ENCODE measurements at regions not wholly inside any gene's neighbourhood (a gene's known extent, or its start where the extent isn't known, plus 50 kb on each side); places are given as distances from the start of the nearest gene placed in this dataset.

Small RNA genes in the stretch of these regions (small RNA-seq; reads per million reads assigned to genes)
- gene CU639417.2 = 0 reads per million in 3 donors

Data from esophagus muscularis mucosa (tissue), 3 donors.